ENCODE measurements at regions not wholly inside any gene's neighbourhood (a gene's known extent, or its start where the extent isn't known, plus 50 kb on each side); places are given as distances from the start of the nearest gene placed in this dataset.

DNA sequence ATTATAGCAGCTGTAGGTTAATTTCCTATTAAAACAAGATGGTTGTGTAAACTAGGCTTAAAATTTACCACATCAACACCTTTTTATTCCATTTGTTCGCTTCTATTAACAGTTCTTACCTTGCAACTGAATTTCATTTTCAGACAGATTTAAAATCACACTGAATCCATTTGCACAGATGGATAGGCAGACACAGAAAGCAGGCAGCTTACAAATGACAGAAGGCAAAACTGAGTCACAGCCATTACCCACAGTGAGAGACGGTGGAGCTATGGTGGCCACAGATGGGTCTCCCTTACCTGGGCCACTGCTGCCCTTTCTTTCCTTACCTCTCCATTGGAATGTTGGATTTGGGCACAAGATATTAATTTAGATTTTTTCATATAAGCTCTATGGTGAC lies 1567.8 kb upstream of the SLC10A2 start:
- no peak for TF ChIP-seq POLR2A (IDR thresholded peaks at IDR 0.05; ENCODE audit: control extremely low read depth in 1 of 2, low read depth in 2 of 2, low read length in 2 of 2)
- TF ChIP-seq, protein P1, sequence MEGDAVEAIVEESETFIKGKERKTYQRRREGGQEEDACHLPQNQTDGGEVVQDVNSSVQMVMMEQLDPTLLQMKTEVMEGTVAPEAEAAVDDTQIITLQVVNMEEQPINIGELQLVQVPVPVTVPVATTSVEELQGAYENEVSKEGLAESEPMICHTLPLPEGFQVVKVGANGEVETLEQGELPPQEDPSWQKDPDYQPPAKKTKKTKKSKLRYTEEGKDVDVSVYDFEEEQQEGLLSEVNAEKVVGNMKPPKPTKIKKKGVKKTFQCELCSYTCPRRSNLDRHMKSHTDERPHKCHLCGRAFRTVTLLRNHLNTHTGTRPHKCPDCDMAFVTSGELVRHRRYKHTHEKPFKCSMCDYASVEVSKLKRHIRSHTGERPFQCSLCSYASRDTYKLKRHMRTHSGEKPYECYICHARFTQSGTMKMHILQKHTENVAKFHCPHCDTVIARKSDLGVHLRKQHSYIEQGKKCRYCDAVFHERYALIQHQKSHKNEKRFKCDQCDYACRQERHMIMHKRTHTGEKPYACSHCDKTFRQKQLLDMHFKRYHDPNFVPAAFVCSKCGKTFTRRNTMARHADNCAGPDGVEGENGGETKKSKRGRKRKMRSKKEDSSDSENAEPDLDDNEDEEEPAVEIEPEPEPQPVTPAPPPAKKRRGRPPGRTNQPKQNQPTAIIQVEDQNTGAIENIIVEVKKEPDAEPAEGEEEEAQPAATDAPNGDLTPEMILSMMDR (IDR thresholded peaks at IDR 0.05; ENCODE audit: control extremely low read depth in 1 of 3, insufficient read depth in 1 of 3, low read depth in 1 of 3, low read length in 3 of 3), result no peak
